T-helper 22 cell (primary cell): ENCODE measurements at regions not wholly inside any gene's neighbourhood (a gene's known extent, or its start where the extent isn't known, plus 50 kb on each side); places are given as distances from the start of the nearest gene placed in this dataset.

ENCODE experiments used
- DNase-seq: peaks from one replicate; pipeline ENCODE4 v3.0.0-alpha.2; 2020; ENCODE audit warnings: low read depth

- no peak for DNase-seq
These were observed 897.5 kb downstream of the SUCLG1 start for GRCh38 chr2:83561592-83561991.

- no peak for DNase-seq
These were observed 922.5 kb downstream of the SUCLG1 start for GRCh38 chr2:83536556-83536955.

GRCh38 chr2:83534416-83534815 lies 924.7 kb downstream of the SUCLG1 start:
- DNase-seq: no peak

- DNase-seq: no peak
These were observed 927.8 kb downstream of the SUCLG1 start for GRCh38 chr2:83531206-83531826.

- DNase-seq: no peak
These were observed 930.3 kb downstream of the SUCLG1 start for GRCh38 chr2:83528767-83529166.

- DNase-seq: no peak
These were observed 936.1 kb downstream of the SUCLG1 start for GRCh38 chr2:83522891-83523493.

- no peak for DNase-seq
These were observed 941.2 kb downstream of the SUCLG1 start for GRCh38 chr2:83517727-83518368.

- DNase-seq: no peak
These were observed 942.6 kb downstream of the SUCLG1 start for GRCh38 chr2:83516503-83516902.

GRCh38 chr2:83487451-83487850 lies 971.6 kb downstream of the SUCLG1 start:
- no peak for DNase-seq

- no peak for DNase-seq
These were observed 977.6 kb downstream of the SUCLG1 start for GRCh38 chr2:83481436-83481835.

GRCh38 chr2:83478037-83478436 lies 981.0 kb downstream of the SUCLG1 start:
- DNase-seq: no peak

- DNase-seq: no peak
These were observed 983.7 kb downstream of the SUCLG1 start for GRCh38 chr2:83475371-83475770.

GRCh38 chr2:83471655-83472054 lies 987.4 kb downstream of the SUCLG1 start:
- DNase-seq: no peak

GRCh38 chr2:83470928-83471327 lies 988.2 kb downstream of the SUCLG1 start:
- no peak for DNase-seq

GRCh38 chr2:83464444-83464843 lies 994.6 kb downstream of the SUCLG1 start:
- no peak for DNase-seq

GRCh38 chr2:83462881-83463280 lies 996.2 kb downstream of the SUCLG1 start:
- DNase-seq: no peak

GRCh38 chr2:83461135-83461534 lies 997.9 kb downstream of the SUCLG1 start:
- no peak for DNase-seq

- no peak for DNase-seq
These were observed 999.6 kb downstream of the SUCLG1 start for GRCh38 chr2:83459456-83459855.

GRCh38 chr2:83435989-83436388 lies 1023.1 kb downstream of the SUCLG1 start:
- DNase-seq: no peak

- DNase-seq: no peak
These were observed 1038.1 kb downstream of the SUCLG1 start for GRCh38 chr2:83420993-83421392.

GRCh38 chr2:83394134-83394904 lies 1064.8 kb downstream of the SUCLG1 start:
- no peak for DNase-seq

GRCh38 chr2:83388804-83389203 lies 1070.3 kb downstream of the SUCLG1 start:
- no peak for DNase-seq

GRCh38 chr2:83386549-83386948 lies 1072.5 kb downstream of the SUCLG1 start:
- no peak for DNase-seq
